Heart left ventricle (tissue), 13 donors: ENCODE measurements at regions not wholly inside any gene's neighbourhood (a gene's known extent, or its start where the extent isn't known, plus 50 kb on each side); places are given as distances from the start of the nearest gene placed in this dataset.

Experiments
- POLR2A ChIP-seq, 2 donors: fragments of 450-650 bp; IDR thresholded peaks; one replicate each; pipeline ENCODE4 v1.6.1; 2017; ENCODE audit warnings: antibody characterized with exemption in 2 of 2, mild to moderate bottlenecking in 2 of 2, moderate library complexity in 2 of 2
- TF ChIP-seq, protein P1 (sequence below), 12 donors: fragments of 200-600 bp; sonication (generic) in 4 of 12; IDR thresholded peaks; one replicate each; pipeline versions ENCODE4 v1.5.0 to v1.8.0; 2018 to 2022; ENCODE audit warnings: antibody characterized with exemption in 12 of 12, mild to moderate bottlenecking in 5 of 12
- donor health status: ischemic (EF 13 %, LVEDD 7.1; RV severe dilation, severe dysfunction).
- donor health status: DM: no; HTN: yes; CAD: no.
- donor health status: DM: no; HTN: no; CAD: no.
- donor health status: ischemic (EF 25% LVEDD 6.9; RV normal size, moderate dysfunction).
- donor health status: ischemic (EF 25% LVEDD 5.7; RV mildly dilated, moderate dysfunction).
- donor health status: ischemic (EF 35%, LVEDD 5.7; RV mildly dilated, moderate dysfunction).
- donor health status: nonischemic (EF 11% LVEDD 7.7; RV severe dilation, severe dysfunction).
- donor health status: DM: yes; HTN: yes; CAD: no.
- donor health status: PGD.
- donor health status: ischemic (EF 29% LVEDD 5.4; RV normal size, mild dysfunction).
- donor health status: nonischemic (EF 23%, LVEDD 6.1; RV moderate dilation, normal function).

DNA sequence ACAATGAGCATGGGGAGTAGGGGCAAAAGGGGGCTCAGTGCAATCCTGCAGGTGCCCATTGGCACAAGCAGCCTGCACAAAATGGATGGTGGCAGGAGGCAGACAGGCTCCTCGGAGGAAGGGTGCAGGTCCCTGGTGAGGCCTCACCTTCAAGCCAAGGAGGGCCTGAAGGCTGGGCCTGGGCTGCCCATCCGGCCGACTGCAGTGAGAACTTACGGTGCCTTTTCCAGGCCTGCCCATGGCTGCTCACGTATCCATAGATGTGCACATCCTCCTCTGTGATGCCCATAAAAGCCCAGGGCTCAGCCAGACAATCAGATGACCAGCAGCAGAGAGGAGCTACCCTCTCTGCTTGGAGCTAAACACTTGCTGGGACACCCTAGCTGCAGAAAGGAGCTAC, 1089.8 kb downstream of the PCDH18 start:
- TF ChIP-seq, protein P1, sequence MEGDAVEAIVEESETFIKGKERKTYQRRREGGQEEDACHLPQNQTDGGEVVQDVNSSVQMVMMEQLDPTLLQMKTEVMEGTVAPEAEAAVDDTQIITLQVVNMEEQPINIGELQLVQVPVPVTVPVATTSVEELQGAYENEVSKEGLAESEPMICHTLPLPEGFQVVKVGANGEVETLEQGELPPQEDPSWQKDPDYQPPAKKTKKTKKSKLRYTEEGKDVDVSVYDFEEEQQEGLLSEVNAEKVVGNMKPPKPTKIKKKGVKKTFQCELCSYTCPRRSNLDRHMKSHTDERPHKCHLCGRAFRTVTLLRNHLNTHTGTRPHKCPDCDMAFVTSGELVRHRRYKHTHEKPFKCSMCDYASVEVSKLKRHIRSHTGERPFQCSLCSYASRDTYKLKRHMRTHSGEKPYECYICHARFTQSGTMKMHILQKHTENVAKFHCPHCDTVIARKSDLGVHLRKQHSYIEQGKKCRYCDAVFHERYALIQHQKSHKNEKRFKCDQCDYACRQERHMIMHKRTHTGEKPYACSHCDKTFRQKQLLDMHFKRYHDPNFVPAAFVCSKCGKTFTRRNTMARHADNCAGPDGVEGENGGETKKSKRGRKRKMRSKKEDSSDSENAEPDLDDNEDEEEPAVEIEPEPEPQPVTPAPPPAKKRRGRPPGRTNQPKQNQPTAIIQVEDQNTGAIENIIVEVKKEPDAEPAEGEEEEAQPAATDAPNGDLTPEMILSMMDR (IDR thresholded peaks at IDR 0.05), result no peak
- no peak for TF ChIP-seq POLR2A (IDR thresholded peaks at IDR 0.05)
